GM12873 (cell line): ENCODE measurements at regions not wholly inside any gene's neighbourhood (a gene's known extent, or its start where the extent isn't known, plus 50 kb on each side); places are given as distances from the start of the nearest gene placed in this dataset.

Experiments
- CTCF ChIP-seq: IDR thresholded peaks from 2 replicates; pipeline ENCODE4 v1.5.1; 2012; ENCODE audit warnings: low read depth, mild to moderate bottlenecking, moderate library complexity, low read length, control low read depth; ENCODE audit not compliant: insufficient read depth; ENCODE audit errors: missing control alignments

GRCh38 chr15:85865070-85865684 is 70.5 kb upstream of the KLHL25 start:
- TF ChIP-seq CTCF: peak; percentile 72

GRCh38 chr15:85867250-85867649 is 72.5 kb upstream of the KLHL25 start:
- no peak for TF ChIP-seq CTCF

- TF ChIP-seq CTCF: no peak
Measured at GRCh38 chr15:85869124-85869523, 74.4 kb upstream of the KLHL25 start.

GRCh38 chr15:85870216-85871014 is 75.7 kb upstream of the KLHL25 start:
- TF ChIP-seq CTCF: no peak

DNA sequence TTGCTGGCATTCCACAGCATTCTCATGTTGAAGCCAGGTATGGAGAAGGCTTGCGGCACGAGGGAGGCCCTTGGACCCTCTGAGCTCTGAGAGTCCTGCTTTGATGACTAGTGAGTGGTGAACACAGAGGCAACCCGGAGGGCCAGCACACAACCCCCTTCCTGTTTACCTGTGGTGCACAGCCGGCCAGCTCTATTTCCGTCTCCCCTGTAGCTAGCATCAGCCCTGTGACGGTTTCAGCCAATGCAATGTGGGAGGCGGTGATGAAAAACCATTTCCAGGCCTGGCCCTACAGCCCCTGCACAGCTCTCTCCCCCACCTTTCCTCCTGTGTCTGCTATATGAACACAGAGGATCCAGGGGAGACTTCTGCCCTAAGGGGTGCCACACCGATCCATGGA is 76.8 kb upstream of the KLHL25 start:
- TF ChIP-seq CTCF: no peak

GRCh38 chr15:85872125-85872524 is 77.4 kb upstream of the KLHL25 start:
- TF ChIP-seq CTCF: no peak

- TF ChIP-seq CTCF: no peak
Measured at GRCh38 chr15:85874236-85874635, 79.5 kb upstream of the KLHL25 start.
